ENCODE measurements at regions not wholly inside any gene's neighbourhood (a gene's known extent, or its start where the extent isn't known, plus 50 kb on each side); places are given as distances from the start of the nearest gene placed in this dataset.

DNA sequence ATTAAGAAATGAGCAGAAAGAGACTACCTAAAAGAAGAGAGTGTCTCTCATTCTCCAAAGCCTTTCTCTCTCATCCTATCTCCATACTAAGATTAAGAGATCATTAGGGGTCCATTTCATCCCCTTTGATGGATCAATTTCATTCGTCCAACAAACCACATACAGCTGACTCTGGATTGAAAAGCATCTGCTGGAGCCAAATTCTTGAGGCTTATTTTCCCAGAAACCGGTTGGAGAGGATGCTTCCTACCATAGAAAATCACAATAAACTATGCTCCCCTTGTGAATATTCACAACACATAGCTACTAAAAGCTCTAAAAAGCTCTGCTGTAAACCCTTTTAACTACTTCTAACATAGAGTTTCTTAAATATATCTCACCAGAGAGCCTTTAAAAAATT, 755.0 kb upstream of the ZNF608 start:
- no peak for TF ChIP-seq SUZ12 (IDR thresholded peaks at IDR 0.05; ENCODE audit: extremely low read depth, insufficient read depth, insufficient read length)
- TF ChIP-seq YY1 (IDR thresholded peaks at IDR 0.05; ENCODE audit: insufficient read depth, insufficient read length) = no peak
- no peak for TF ChIP-seq ZNF274 (IDR thresholded peaks at IDR 0.05; ENCODE audit: low read depth, low read length)
